BJ (cell line): ENCODE measurements at regions not wholly inside any gene's neighbourhood (a gene's known extent, or its start where the extent isn't known, plus 50 kb on each side); places are given as distances from the start of the nearest gene placed in this dataset.

ENCODE experiments used
- CTCF ChIA-PET: fragments of 350-600 bp; formaldehyde crosslinking; extraction: SDS; loops from one replicate; lab custom pipeline; 2021; ENCODE audit warnings: antibody characterized with exemption, inconsistent platforms; lab: Yijun Ruan, JAX
- POLR2A ChIA-PET: fragments of 300-600 bp; sonication (Branson Sonifier 250); formaldehyde crosslinking; extraction: SDS; loops from one replicate; lab custom pipeline; 2021; ENCODE audit warnings: antibody characterized with exemption; lab: Charles Lee
- DNase-seq: peaks from one replicate; pipeline ENCODE4 v3.0.0-alpha.2; 2011; ENCODE audit warnings: low read depth
- H3K27me3 ChIP-seq: 2 replicates; pipeline ENCODE4 v1.6.0; 2011; ENCODE audit warnings: low read length; ENCODE audit not compliant: control insufficient read depth, insufficient read depth
- H3K36me3 ChIP-seq: 2 replicates; pipeline ENCODE4 v1.5.1; 2011; ENCODE audit warnings: low read length; ENCODE audit not compliant: control insufficient read depth, insufficient read depth
- H3K4me3 ChIP-seq: 2 replicates; pipeline ENCODE4 v1.5.1; 2011; ENCODE audit warnings: low read depth, mild to moderate bottlenecking, control low read depth, low read length
- TF ChIP-seq, protein P1 (sequence below): IDR thresholded peaks from 2 replicates; pipeline ENCODE4 v1.5.1; 2011; ENCODE audit warnings: low read depth, mild to moderate bottlenecking, control low read depth, inconsistent platforms, low read length, moderate library complexity; ENCODE audit not compliant: insufficient read depth

DNA sequence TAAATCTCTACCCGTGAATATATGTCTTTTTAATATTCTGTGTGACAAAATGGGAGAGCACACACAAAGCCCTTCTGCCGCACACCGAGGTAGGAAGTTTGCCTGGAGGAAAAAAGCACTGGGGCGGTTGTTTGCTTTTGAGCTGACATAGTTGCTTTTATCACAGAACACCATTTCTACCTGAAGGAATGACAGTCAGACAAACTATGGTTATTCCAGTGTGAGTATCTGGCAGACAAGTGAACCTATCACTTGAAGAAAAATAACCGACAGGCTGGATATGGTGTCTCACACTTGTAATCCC, 67.6 kb upstream of the SERTAD2 start:
- CTCF ChIA-PET, result interaction anchor here (0.7 to 1.5 kb wide), 2 partner anchors 29 to 76 kb away, joined by 4 read pairs; no protein-coding TSS in a partner anchor
- no peak for DNase-seq
- no peak overlapping the region for H3K4me3 ChIP-seq

DNA sequence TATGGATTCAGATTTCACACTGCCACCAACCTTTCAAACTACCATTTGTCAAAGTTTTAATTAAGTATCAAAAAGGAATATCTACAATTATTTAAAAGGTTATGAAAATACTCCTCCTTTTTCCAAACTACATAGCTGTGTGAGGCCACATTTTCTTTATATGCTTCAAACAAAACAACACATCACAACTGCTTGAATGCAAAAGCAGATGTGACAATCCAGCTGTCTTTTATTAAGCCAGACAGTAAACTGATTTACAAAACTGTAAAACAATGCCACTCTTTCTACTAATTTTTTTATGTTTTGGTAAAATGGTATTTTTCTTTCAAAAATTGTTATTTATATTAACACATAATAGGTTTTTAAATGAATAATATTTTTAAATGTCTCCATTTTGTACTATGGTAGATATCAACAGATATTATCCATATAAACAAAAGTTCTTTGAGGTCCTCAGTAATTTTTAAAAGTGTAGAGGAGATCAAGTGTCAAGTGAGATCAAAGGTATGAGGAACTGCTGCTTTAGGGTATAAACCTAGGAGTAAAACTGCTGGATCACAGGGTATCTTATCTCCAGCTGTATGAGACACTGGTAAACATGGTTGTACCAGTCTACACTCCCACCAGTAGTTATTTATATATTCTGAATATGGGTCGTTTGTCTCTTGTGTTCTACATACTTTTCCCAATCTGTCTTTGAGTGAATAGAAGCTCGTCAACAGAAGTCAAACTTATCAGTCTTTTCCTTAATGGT, 68.8 kb upstream of the SERTAD2 start:
- H3K4me3 ChIP-seq, result no peak overlapping the region
- CTCF ChIA-PET, result interaction anchor here (1.5 kb wide), 1 partner anchor 77 kb away, joined by 4 read pairs; no protein-coding TSS in a partner anchor
- POLR2A ChIA-PET, result no interaction called here
- no peaks in the 10 kb centered on the region for H3K27me3 ChIP-seq
- H3K36me3 ChIP-seq, result no peaks in the 10 kb centered on the region
- DNase-seq, result no peak
- TF ChIP-seq, protein P1, sequence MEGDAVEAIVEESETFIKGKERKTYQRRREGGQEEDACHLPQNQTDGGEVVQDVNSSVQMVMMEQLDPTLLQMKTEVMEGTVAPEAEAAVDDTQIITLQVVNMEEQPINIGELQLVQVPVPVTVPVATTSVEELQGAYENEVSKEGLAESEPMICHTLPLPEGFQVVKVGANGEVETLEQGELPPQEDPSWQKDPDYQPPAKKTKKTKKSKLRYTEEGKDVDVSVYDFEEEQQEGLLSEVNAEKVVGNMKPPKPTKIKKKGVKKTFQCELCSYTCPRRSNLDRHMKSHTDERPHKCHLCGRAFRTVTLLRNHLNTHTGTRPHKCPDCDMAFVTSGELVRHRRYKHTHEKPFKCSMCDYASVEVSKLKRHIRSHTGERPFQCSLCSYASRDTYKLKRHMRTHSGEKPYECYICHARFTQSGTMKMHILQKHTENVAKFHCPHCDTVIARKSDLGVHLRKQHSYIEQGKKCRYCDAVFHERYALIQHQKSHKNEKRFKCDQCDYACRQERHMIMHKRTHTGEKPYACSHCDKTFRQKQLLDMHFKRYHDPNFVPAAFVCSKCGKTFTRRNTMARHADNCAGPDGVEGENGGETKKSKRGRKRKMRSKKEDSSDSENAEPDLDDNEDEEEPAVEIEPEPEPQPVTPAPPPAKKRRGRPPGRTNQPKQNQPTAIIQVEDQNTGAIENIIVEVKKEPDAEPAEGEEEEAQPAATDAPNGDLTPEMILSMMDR, result no peak

More for the DNA sequence above, 67.6 kb upstream of the SERTAD2 start:
- POLR2A ChIA-PET, result no interaction called here
- no peaks in the 10 kb centered on the region for H3K27me3 ChIP-seq
- TF ChIP-seq, protein P1, result no peak
- no peaks in the 10 kb centered on the region for H3K36me3 ChIP-seq

DNA sequence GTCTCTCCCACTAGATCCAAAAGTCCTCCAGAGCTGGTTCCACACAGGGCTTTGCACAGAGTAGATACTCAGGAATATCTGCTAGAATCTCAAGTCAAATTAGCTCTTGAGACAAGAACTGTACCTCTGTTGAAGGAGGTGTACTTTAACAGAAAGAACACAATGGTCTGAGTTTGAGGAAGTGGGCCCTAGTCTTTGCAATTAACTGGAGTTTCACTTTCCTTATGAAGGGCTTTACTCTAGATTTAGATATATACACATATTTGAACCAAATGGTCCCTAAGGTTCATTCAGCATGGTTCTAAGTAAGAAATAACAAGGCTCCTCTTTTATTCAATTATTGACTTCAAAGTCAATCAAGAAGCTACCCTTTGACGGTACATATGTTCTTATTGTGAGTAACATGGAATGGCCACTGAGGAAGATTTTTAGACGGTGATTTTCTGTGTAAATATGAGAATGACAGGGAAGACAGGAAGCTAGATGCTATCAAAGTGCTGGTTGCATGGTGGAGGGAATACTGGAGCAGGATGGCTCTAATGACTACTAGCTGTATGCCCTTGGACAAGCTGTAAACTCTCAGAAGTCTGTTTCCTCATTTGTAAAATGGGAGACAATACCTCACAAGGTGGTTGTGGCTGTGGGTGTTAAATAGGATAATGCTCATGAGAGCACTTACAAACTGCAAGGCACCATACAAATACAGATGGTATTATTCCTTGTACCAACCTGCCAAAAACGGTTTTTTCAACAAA, 73.5 kb upstream of the SERTAD2 start:
- TF ChIP-seq, protein P1, result no peak
- POLR2A ChIA-PET, result no interaction called here
- H3K4me3 ChIP-seq, result no peak overlapping the region

DNA sequence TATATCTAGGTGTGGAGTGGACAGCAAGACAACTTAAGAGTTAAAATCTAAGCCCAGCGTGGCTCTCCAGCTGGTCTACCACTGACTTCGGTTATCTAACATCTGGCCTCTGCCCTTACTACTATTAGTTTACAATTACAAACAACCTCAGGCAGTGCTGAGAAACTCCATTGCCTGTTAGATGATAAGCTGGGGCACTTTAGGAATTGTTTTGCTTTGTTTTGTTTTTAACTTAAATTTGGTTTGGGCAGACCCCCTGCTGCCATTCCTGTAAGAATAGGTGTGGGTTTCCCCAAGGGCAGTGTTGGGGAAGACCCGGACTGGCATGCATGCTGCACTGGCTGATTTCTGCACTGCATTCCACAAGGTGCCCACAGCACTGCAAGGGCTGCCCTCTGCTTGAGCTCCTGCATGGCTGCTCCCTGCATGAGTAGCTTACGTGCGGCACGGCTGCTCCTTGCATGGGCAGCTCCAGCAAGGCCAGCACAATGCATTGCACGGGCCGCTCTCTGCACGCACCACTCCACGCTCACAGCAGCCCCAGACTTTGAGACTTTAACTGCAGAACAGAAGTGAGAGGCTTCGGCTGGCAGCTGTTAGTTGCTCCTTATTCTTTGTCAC, 74.2 kb upstream of the SERTAD2 start:
- no peaks in the 10 kb centered on the region for H3K27me3 ChIP-seq
- TF ChIP-seq, protein P1, result no peak
- H3K4me3 ChIP-seq, result no peak overlapping the region
- CTCF ChIA-PET, result interaction anchor here (0.8 to 2.2 kb wide), 8 partner anchors 10 to 82 kb away, joined by 3 to 8 read pairs (median 4); no protein-coding TSS in a partner anchor
- POLR2A ChIA-PET, result no interaction called here
- no peak for DNase-seq
- no peaks in the 10 kb centered on the region for H3K36me3 ChIP-seq

More for the DNA sequence above, 73.5 kb upstream of the SERTAD2 start:
- DNase-seq, result no peak
- CTCF ChIA-PET, result interaction anchor here (0.8 to 2.2 kb wide), 8 partner anchors 9 to 81 kb away, joined by 3 to 8 read pairs (median 4); no protein-coding TSS in a partner anchor
- H3K36me3 ChIP-seq, result no peaks in the 10 kb centered on the region
- H3K27me3 ChIP-seq, result no peaks in the 10 kb centered on the region
